GM12878 (cell line): ENCODE measurements at regions not wholly inside any gene's neighbourhood (a gene's known extent, or its start where the extent isn't known, plus 50 kb on each side); places are given as distances from the start of the nearest gene placed in this dataset.

Source experiments
- ATAC-seq: fragments of 200-7000 bp; cut with Tn5 transposase; 3 replicates; pipeline ENCODE4 v1.9.1; 2020; ENCODE audit warnings: mild to moderate bottlenecking, moderate library complexity
- BruUV-seq: library from RNA; stranded (reverse); fragments of 400-500 nt; replicated peaks from 2 replicates; lab custom pipeline; 2021; lab: Mats Ljungman, UMichigan
- CTCF ChIA-PET: fragments of 300-600 bp; sonication (Branson Sonifier 250); formaldehyde crosslinking; extraction: SDS; loops from one replicate; lab custom pipeline; 2021; ENCODE audit warnings: inconsistent platforms; lab: Yijun Ruan, JAX
- POLR2A ChIA-PET: fragments of 350-600 bp; formaldehyde crosslinking; extraction: SDS; loops from one replicate; lab custom pipeline; 2021; ENCODE audit warnings: inconsistent platforms; lab: Charles Lee
- RAD21 ChIA-PET: fragments of 300-600 bp; sonication (Branson Sonifier 250); formaldehyde crosslinking; loops from one replicate; lab custom pipeline; 2023; ENCODE audit warnings: antibody characterized with exemption; ENCODE audit not compliant: unreplicated experiment; lab: Charles Lee
- SMC1A ChIA-PET: fragments of 300-600 bp; sonication (Branson Sonifier 250); formaldehyde crosslinking; loops from one replicate; lab custom pipeline; 2023; ENCODE audit not compliant: unreplicated experiment, uncharacterized antibody; lab: Charles Lee
- DNase-seq: peaks from one replicate; pipeline ENCODE4 v3.0.0-alpha.2; 2011; ENCODE audit warnings: low read depth, low spot score
- FAIRE-seq: peaks from 3 replicates; lab custom pipeline; 2011; peaks lifted over from hg19 to GRCh38; lab: Jason Lieb, UNC
- H2AFZ ChIP-seq: 2 replicates; pipeline ENCODE4 v1.6.0; 2011; ENCODE audit warnings: low read depth, low read length, control low read depth; ENCODE audit not compliant: control insufficient read depth
- H3K27ac ChIP-seq: 2 replicates; pipeline ENCODE4 v1.5.1; 2011; ENCODE audit warnings: control low read depth; ENCODE audit not compliant: control insufficient read depth, insufficient read depth
- H3K27me3 ChIP-seq, 2 experiments: replicated peaks in 1 of 2; 2 replicates each; pipeline versions ENCODE4 v1.6.0 to v1.6.1; 2011; ENCODE audit warnings: low read length in 1 of 2; ENCODE audit not compliant: control insufficient read depth in 2 of 2, insufficient read depth in 2 of 2
- H3K36me3 ChIP-seq, 2 experiments: 2 replicates each; pipeline ENCODE4 v1.5.1; 2011; ENCODE audit warnings: low read length in 1 of 2; ENCODE audit not compliant: control insufficient read depth in 2 of 2, insufficient read depth in 2 of 2
- H3K4me1 ChIP-seq: 2 replicates; pipeline ENCODE4 v1.6.1; 2011; ENCODE audit warnings: mild to moderate bottlenecking, low read length, moderate library complexity, mixed read lengths; ENCODE audit not compliant: control insufficient read depth, insufficient read depth
- H3K4me2 ChIP-seq: 2 replicates; pipeline ENCODE4 v1.6.0; 2011; ENCODE audit warnings: control low read depth; ENCODE audit not compliant: control insufficient read depth, insufficient read depth
- H3K4me3 ChIP-seq: fragments of 200-600 bp; sonication (generic); 2 replicates; pipeline ENCODE4 v1.5.1; 2016
- H3K79me2 ChIP-seq: 2 replicates; pipeline ENCODE4 v1.6.0; 2011; ENCODE audit warnings: low read length; ENCODE audit not compliant: control insufficient read depth, insufficient read depth
- H3K9ac ChIP-seq: 2 replicates; pipeline ENCODE4 v1.8.0; 2011; ENCODE audit warnings: low read length, control low read depth, mixed read lengths; ENCODE audit not compliant: control insufficient read depth, insufficient read depth
- H3K9me3 ChIP-seq: replicated peaks from 3 replicates; pipeline ENCODE4 v1.5.1; 2011; ENCODE audit warnings: mild to moderate bottlenecking, low read length; ENCODE audit not compliant: control insufficient read depth, insufficient read depth
- H4K20me1 ChIP-seq: 2 replicates; pipeline ENCODE4 v1.6.0; 2011; ENCODE audit not compliant: control insufficient read depth, insufficient read depth
- ATF7 ChIP-seq: fragments of 450-650 bp; IDR thresholded peaks from 2 replicates; pipeline ENCODE4 v1.6.1; 2016; ENCODE audit warnings: low read depth, mild to moderate bottlenecking
- CUX1 ChIP-seq: IDR thresholded peaks from 2 replicates; pipeline ENCODE4 v1.6.1; 2012; ENCODE audit warnings: improper control_type of control experiment, low read depth, low read length; ENCODE audit not compliant: insufficient replicate concordance
- HDGF ChIP-seq: fragments of 450-650 bp; IDR thresholded peaks from 2 replicates; pipeline ENCODE4 v1.6.1; 2016; ENCODE audit warnings: antibody characterized with exemption
- MXI1 ChIP-seq: fragments of 150-350 bp; IDR thresholded peaks from 2 replicates; pipeline ENCODE4 v1.6.1; 2011; ENCODE audit warnings: low read depth, mild to moderate bottlenecking, inconsistent platforms, low read length, improper control_type of control experiment
- POU2F2 ChIP-seq: IDR thresholded peaks from 3 replicates; pipeline ENCODE4 v1.6.1; 2011; ENCODE audit warnings: low read depth, mild to moderate bottlenecking, low read length, borderline replicate concordance
- TCF3 ChIP-seq: IDR thresholded peaks from 2 replicates; pipeline ENCODE4 v1.6.1; 2012; ENCODE audit warnings: low read depth, mild to moderate bottlenecking, low read length, borderline replicate concordance; ENCODE audit not compliant: insufficient read depth
- ZBTB4 ChIP-seq: fragments of 450-650 bp; formaldehyde crosslinking; IDR thresholded peaks from 2 replicates; pipeline ENCODE4 v1.4.0; 2022; ENCODE audit warnings: mild to moderate bottlenecking, moderate library complexity
- ZNF274 ChIP-seq: IDR thresholded peaks from one replicate; pipeline ENCODE4 v1.8.0; 2011; ENCODE audit not compliant: insufficient read length, insufficient read depth
- WGBS: methylation state at CpG from one replicate; pipeline ENCODE4 v1.1.6; 2016; ENCODE audit warnings: low lambda C conversion rate; ENCODE audit not compliant: insufficient replicate concordance, insufficient coverage; ENCODE audit errors: missing lambda C conversion rate; 5-methylcytosine and 5-hydroxymethylcytosine counted together
- in situ Hi-C: fragments of 300-500 bp; cut with MboI; formaldehyde crosslinking; loops from 9 replicates; pipeline ENCODE4 v1.14.3; 2018; ENCODE audit warnings: mixed read lengths
- intact Hi-C: fragments of 100-400 bp; cut with micrococcal nuclease; formaldehyde crosslinking; loops from one replicate; pipeline ENCODE4 v1.14.2; 2022; ENCODE audit not compliant: unreplicated experiment
- TF ChIP-seq, protein P1 (sequence below): IDR thresholded peaks from 2 replicates; pipeline ENCODE4 v1.6.1; 2012; ENCODE audit warnings: low read depth, low read length, improper control_type of control experiment

DNA sequence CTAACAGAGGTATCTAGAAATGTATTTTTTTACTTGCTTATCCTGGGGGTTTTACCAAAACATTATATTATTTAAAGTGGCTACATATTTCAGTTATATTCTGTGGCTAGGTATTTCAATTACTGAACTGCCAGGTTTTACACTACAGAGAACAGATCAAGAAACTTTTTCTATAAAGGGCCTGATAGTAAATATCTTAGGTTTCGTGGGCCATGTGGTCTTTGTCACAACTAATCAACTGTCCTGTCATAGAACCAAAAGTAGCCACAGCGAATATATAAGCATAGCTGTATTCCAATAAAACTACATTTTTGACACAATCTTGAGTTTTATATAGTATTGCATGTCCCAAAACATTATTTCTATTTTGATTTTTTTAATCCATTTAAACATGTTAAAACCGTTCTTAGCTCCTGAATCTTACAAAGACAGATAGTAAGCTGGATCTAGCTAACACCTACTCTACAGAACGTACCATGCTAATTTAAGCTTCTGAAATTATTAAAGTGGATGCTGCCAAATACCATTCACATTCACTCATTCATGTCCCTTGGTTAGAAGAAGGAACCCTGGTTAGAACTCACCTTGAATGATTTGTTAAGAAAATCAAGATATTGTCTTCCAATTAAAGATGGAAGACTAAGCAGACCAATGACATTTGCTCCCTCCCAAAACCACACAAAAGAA is 118.2 kb upstream of the TGFBR2 start:
- ChIA-PET POLR2A (interaction anchor here (0.6 kb wide), 1 partner anchor 12 kb away, joined by 4 read pairs; no protein-coding TSS in a partner anchor), CTCF (interaction anchor here (0.9 to 1.5 kb wide), 3 partner anchors 10 to 205 kb away, joined by 3 to 5 read pairs (median 3); no protein-coding TSS in a partner anchor), SMC1A (interaction anchor here (0.7 to 1.2 kb wide), 2 partner anchors 10 to 163 kb away, joined by 3 to 6 read pairs; no protein-coding TSS in a partner anchor), RAD21 (no interaction called here)
- Histone ChIP-seq H3K27ac (no peak overlapping the region), H3K9me3 (no peaks in the 10 kb centered on the region; the same call in 1 of the 3 replicates), H4K20me1 (no peaks in the 10 kb centered on the region), H3K4me1 (no peaks in the 10 kb centered on the region), H3K36me3 (no peaks in the 10 kb centered on the region), H2AFZ (no peak overlapping the region), H3K4me3 (no peak overlapping the region), H3K4me2 (no peak overlapping the region), H3K79me2 (no peaks in the 10 kb centered on the region), H3K9ac (no peak overlapping the region), H3K27me3 (no peaks in the 10 kb centered on the region; a peak in 1 of 4 replicates)
- ATAC-seq (no peak), DNase-seq (no peak), FAIRE-seq (no peak)
- TF ChIP-seq CUX1 (no peak), ZNF274 (no peak), ATF7 (no peak), ZBTB4 (CRISPR knock-in tag) (no peak), TCF3 (no peak), POU2F2 (no peak), HDGF (no peak), MXI1 (no peak)
- TF ChIP-seq, protein P1, sequence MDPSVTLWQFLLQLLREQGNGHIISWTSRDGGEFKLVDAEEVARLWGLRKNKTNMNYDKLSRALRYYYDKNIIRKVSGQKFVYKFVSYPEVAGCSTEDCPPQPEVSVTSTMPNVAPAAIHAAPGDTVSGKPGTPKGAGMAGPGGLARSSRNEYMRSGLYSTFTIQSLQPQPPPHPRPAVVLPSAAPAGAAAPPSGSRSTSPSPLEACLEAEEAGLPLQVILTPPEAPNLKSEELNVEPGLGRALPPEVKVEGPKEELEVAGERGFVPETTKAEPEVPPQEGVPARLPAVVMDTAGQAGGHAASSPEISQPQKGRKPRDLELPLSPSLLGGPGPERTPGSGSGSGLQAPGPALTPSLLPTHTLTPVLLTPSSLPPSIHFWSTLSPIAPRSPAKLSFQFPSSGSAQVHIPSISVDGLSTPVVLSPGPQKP = no peak
- WGBS = 24% methylated on average over 4 of the region's 4 CpGs
- in situ Hi-C loops (no loop called here), intact Hi-C loops (no loop called here)
- BruUV-seq = no TSS peak
